H1 (cell line): ENCODE measurements at regions not wholly inside any gene's neighbourhood (a gene's known extent, or its start where the extent isn't known, plus 50 kb on each side); places are given as distances from the start of the nearest gene placed in this dataset.

ENCODE experiments used
- CHD1 ChIP-seq: IDR thresholded peaks from 2 replicates; pipeline ENCODE4 v1.6.1; 2012; ENCODE audit warnings: low read depth, low read length, improper control_type of control experiment
- KDM4A ChIP-seq: IDR thresholded peaks from one replicate; pipeline ENCODE4 v1.7.1; 2012; ENCODE audit warnings: low read depth, mild to moderate bottlenecking, moderate library complexity, low read length, inconsistent platforms; ENCODE audit not compliant: severe bottlenecking
- MAFK ChIP-seq: IDR thresholded peaks from 2 replicates; pipeline ENCODE4 v1.6.1; 2012; ENCODE audit warnings: low read depth, mild to moderate bottlenecking, improper control_type of control experiment, low read length
- POU5F1 ChIP-seq: IDR thresholded peaks from 2 replicates; pipeline ENCODE4 v1.6.1; 2011; ENCODE audit warnings: low read depth, mild to moderate bottlenecking, low read length, moderate library complexity
- SAP30 ChIP-seq: fragments of 300-600 bp; sonication (generic); IDR thresholded peaks from 2 replicates; pipeline ENCODE4 v1.7.1; 2012; ENCODE audit warnings: low read length, moderate library complexity, mild to moderate bottlenecking, inconsistent platforms; ENCODE audit not compliant: insufficient read depth, insufficient replicate concordance
- SP4 ChIP-seq: IDR thresholded peaks from 2 replicates; pipeline ENCODE4 v1.6.1; 2012; ENCODE audit warnings: low read length, inconsistent platforms

DNA sequence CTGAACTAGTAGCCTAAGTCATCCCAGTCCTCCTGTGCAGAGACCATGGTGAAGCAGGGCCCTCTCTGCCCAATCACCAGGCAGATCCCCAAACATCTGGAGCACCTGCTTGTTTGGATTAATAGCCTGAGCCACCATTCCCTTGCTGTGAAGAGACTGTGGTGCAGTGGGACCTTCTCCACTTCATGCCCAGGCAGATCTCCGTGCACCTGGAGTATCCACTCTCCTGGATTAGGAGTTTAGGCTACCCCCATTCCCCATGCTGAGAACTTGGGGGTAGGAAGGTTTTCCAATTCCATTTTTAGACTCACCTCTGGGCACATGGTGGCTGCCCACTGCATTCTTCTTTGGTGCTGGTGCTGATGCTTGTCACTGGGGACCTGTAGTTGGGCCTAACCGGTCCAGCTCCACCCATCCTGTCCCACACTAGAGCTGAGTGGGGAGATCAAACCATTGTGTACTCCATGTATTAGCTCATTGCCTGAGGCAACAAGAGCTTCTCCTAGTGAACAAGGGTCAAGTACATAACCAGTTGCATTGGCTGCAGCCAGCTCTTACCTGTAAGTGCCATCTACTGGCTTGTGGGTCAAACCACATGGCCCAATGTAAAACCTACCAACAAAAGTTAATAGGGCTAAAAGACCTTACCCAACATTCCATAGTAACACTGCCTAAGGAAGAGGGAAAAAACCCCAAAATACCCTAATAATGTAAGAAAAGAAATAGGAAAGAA lies 382.5 kb upstream of the CBLB start (continued):
- TF ChIP-seq POU5F1, result no peak
- TF ChIP-seq KDM4A, result no peak
- TF ChIP-seq SP4, result no peak
- TF ChIP-seq CHD1, result no peak
- no peak for TF ChIP-seq SAP30
- no peak for TF ChIP-seq MAFK
- TF ChIP-seq, all 59 proteins: peak for 2
